Uterus (tissue), 2 donors: ENCODE measurements at regions not wholly inside any gene's neighbourhood (a gene's known extent, or its start where the extent isn't known, plus 50 kb on each side); places are given as distances from the start of the nearest gene placed in this dataset.

Experiments
- POLR2A ChIP-seq, 2 donors: fragments of 450-650 bp; IDR thresholded peaks; one replicate each; pipeline ENCODE4 v1.6.1; 2016; ENCODE audit warnings: antibody characterized with exemption in 2 of 2, mild to moderate bottlenecking in 1 of 2, moderate library complexity in 1 of 2
- TF ChIP-seq, protein P1 (sequence below), 4 experiments: fragments of 200-600 bp in 2 of 4; fragments of 450-650 bp in 2 of 4; sonication (generic) in 2 of 4; IDR thresholded peaks; one replicate each; pipeline ENCODE4 v1.5.1; 2016 to 2019; ENCODE audit warnings: antibody characterized with exemption in 4 of 4, mild to moderate bottlenecking in 2 of 4, moderate library complexity in 1 of 4

- TF ChIP-seq, protein P1, sequence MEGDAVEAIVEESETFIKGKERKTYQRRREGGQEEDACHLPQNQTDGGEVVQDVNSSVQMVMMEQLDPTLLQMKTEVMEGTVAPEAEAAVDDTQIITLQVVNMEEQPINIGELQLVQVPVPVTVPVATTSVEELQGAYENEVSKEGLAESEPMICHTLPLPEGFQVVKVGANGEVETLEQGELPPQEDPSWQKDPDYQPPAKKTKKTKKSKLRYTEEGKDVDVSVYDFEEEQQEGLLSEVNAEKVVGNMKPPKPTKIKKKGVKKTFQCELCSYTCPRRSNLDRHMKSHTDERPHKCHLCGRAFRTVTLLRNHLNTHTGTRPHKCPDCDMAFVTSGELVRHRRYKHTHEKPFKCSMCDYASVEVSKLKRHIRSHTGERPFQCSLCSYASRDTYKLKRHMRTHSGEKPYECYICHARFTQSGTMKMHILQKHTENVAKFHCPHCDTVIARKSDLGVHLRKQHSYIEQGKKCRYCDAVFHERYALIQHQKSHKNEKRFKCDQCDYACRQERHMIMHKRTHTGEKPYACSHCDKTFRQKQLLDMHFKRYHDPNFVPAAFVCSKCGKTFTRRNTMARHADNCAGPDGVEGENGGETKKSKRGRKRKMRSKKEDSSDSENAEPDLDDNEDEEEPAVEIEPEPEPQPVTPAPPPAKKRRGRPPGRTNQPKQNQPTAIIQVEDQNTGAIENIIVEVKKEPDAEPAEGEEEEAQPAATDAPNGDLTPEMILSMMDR (IDR thresholded peaks at IDR 0.05), result no peak
- no peak for TF ChIP-seq POLR2A (IDR thresholded peaks at IDR 0.05)
These were observed 365.7 kb upstream of the AKR1E2 start for GRCh38 chr10:4460267-4460666.
